Activated naive CD4-positive, alpha-beta T cell treated with anti-CD3 and anti-CD28 coated beads, Interleukin-2, amount 50 U/mL, for 24 hours (primary cell): ENCODE measurements at regions not wholly inside any gene's neighbourhood (a gene's known extent, or its start where the extent isn't known, plus 50 kb on each side); places are given as distances from the start of the nearest gene placed in this dataset.
"Not testable (repeated sequence)": the region's sequence is repeated elsewhere in the genome, so short reads cannot be mapped to it uniquely, and the experiment has no call there.

Experiments used
- H3K27ac Mint-ChIP-seq: one replicate; pipeline ENCODE4 v1.8.0; 2021; ENCODE audit warnings: mild to moderate bottlenecking, mixed read lengths
- H3K27me3 Mint-ChIP-seq: one replicate; pipeline ENCODE4 v1.8.0; 2021; ENCODE audit warnings: mixed read lengths
- H3K36me3 Mint-ChIP-seq: one replicate; pipeline ENCODE4 v1.8.0; 2021; ENCODE audit warnings: mixed read lengths
- H3K4me1 Mint-ChIP-seq: one replicate; pipeline ENCODE4 v1.8.0; 2021; ENCODE audit warnings: mixed read lengths
- H3K4me3 Mint-ChIP-seq: one replicate; pipeline ENCODE4 v1.8.0; 2021; ENCODE audit warnings: mild to moderate bottlenecking, mixed read lengths
- H3K9me3 Mint-ChIP-seq: one replicate; pipeline ENCODE4 v1.8.0; 2021; ENCODE audit warnings: mixed read lengths

- no peaks in the 10 kb centered on the region for H3K9me3 Mint-ChIP-seq
Observed at GRCh38 chr22:48923996-48924395, 903.7 kb downstream of the BRD1 start.

DNA sequence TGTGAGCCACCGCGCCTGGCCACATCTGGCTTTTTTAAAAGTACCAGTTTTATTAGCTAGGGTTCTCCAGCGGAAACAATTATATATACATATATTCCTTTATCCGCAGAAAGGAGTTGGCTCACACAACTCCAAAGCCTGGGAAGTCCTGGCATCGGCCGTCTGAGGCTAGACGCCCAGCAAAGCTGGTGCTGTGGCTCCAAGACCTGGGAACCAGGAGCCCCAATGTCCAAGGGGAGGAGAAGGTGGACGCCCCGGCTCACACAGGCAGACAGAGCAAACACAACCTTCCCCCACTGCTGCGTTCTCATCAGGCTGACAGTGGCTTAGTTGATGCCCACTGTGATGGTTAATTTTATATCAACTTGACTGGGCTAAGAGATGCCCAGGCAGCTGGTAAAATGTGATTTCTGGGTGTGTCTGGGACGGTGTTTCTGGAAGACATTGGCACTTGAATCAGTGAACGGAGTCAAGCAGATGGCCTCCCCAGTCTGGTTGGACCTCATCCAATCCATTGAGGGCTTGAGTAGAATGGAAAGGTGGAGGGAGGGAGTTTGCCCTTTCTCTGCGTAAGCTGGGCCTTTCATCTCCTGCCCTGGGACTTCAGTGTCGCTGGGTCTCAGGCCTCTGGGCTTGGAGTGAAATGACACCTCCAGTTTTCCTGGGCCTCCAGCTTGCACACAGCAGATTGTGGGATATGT lies 904.4 kb downstream of the BRD1 start:
- Mint-ChIP-seq H3K4me1 (no peaks in the 10 kb centered on the region), H3K9me3 (no peaks in the 10 kb centered on the region), H3K36me3 (peaks cover 2% of the 10 kb centered on the region), H3K27me3 (peaks cover 34% of the 10 kb centered on the region), H3K27ac (no peak overlapping the region), H3K4me3 (no peak overlapping the region)

More at GRCh38 chr22:48923996-48924395, 903.7 kb downstream of the BRD1 start:
- peaks cover 28% of the 10 kb centered on the region for H3K27me3 Mint-ChIP-seq
- no peak overlapping the region for H3K4me3 Mint-ChIP-seq
- peaks cover 2% of the 10 kb centered on the region for H3K36me3 Mint-ChIP-seq
- no peaks in the 10 kb centered on the region for H3K4me1 Mint-ChIP-seq
- H3K27ac Mint-ChIP-seq, result no peak overlapping the region

DNA sequence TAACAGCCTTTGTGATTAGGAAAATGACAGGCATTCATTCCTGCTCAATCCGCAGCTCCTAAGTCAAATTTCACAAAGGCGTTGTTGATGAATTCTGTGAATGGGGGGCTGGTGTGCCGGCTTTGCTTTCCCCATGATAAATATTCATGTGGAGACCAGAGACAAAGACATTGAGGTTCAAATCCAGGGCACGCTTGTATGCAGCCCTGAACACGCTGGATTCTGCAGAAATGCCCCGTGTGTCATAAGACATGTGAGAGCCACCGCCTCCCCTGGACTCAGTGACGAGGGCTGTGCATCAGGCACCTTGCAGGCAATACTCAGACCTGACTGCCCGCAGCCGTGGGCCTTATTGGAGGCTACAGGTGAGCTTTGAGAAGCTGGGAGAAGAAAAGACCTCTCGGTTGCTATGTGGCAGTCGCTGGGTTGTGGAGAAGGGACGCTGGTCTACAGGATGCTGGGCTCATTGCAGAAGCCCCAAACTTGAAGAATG lies 906.2 kb downstream of the BRD1 start:
- no peaks in the 10 kb centered on the region for H3K4me1 Mint-ChIP-seq
- H3K27me3 Mint-ChIP-seq, result peaks cover 35% of the 10 kb centered on the region
- no peak overlapping the region for H3K4me3 Mint-ChIP-seq
- peaks cover 2% of the 10 kb centered on the region for H3K36me3 Mint-ChIP-seq
- no peak overlapping the region for H3K27ac Mint-ChIP-seq
- peaks cover 4% of the 10 kb centered on the region for H3K9me3 Mint-ChIP-seq

DNA sequence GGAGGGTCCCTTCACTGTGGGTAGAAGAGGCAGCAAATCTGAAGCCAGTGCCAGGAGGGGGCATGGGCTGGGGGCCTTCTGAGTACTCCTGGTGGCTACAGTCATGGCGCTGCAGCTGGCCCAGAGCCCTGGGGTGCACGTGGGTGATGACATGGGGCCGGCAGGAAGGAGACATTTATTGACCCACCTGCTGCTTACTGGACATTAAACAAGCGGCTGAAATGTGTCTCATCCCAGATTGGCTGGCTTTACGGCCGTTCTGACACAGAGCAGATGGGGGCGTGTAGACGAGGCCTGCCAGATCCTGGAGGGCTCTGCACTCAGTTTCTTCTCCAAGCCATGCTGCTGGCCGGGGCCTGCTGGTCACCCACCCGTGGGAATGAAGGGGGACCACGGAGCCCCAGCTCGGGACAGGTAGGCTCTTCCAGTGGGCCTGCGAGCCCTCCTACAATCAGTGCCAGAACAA lies 906.9 kb downstream of the BRD1 start:
- Mint-ChIP-seq H3K27me3 (peaks cover 35% of the 10 kb centered on the region), H3K4me3 (no peak overlapping the region), H3K4me1 (no peaks in the 10 kb centered on the region), H3K36me3 (peaks cover 2% of the 10 kb centered on the region), H3K9me3 (peaks cover 4% of the 10 kb centered on the region), H3K27ac (no peak overlapping the region)

DNA sequence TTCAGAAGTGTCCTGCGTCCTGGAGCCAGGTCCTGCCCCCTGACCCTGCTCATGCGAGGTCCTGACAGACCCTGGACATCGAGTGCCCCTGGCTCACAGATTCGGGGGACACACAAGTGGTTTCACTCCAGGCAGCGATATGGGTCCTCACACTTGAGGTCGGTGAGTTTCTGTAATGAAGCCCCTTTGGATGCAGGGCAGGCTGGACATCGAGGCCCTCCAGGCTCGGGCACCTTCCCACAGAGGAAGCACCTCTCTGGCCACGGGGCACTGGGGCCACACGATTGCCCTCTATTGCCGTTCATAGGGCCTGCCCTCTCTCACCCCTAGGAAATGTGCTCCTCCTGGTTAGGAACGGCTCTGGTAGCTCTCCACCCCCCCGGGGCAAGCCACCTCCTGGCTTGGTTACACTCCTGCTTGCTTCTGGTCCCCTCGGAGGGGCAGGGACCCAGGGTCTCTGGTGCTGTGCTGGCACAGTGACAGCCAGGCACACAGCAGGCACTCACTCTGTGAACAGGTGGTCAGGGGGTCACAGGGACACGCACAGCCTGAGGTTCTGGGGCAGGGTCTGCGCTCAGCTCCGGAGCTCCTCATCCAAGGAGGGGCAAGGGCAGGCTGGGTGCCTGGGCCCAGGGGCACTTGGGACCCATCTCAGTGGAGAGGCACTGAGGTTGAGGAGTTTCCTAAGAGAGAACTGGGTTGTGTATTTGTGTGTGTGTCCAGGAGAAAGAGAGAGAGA lies 907.7 kb downstream of the BRD1 start:
- Mint-ChIP-seq H3K4me1 (no peaks in the 10 kb centered on the region), H3K27me3 (peaks cover 36% of the 10 kb centered on the region), H3K36me3 (peaks cover 2% of the 10 kb centered on the region), H3K9me3 (peaks cover 4% of the 10 kb centered on the region), H3K27ac (no peak overlapping the region), H3K4me3 (no peak overlapping the region)

- Mint-ChIP-seq H3K4me1 (peaks cover 4% of the 10 kb centered on the region), H3K27ac (no peak overlapping the region), H3K27me3 (peaks cover 41% of the 10 kb centered on the region), H3K4me3 (no peak overlapping the region), H3K36me3 (peaks cover 2% of the 10 kb centered on the region), H3K9me3 (peaks cover 4% of the 10 kb centered on the region)
Observed at GRCh38 chr22:48919187-48919590, 908.5 kb downstream of the BRD1 start.

- peaks cover 2% of the 10 kb centered on the region for H3K36me3 Mint-ChIP-seq
- peaks cover 5% of the 10 kb centered on the region for H3K4me1 Mint-ChIP-seq
- no peak overlapping the region for H3K4me3 Mint-ChIP-seq
- H3K27me3 Mint-ChIP-seq, result peaks cover 40% of the 10 kb centered on the region
- H3K27ac Mint-ChIP-seq, result no peak overlapping the region
- peaks cover 4% of the 10 kb centered on the region for H3K9me3 Mint-ChIP-seq
Observed at GRCh38 chr22:48918585-48919186, 909.0 kb downstream of the BRD1 start.

DNA sequence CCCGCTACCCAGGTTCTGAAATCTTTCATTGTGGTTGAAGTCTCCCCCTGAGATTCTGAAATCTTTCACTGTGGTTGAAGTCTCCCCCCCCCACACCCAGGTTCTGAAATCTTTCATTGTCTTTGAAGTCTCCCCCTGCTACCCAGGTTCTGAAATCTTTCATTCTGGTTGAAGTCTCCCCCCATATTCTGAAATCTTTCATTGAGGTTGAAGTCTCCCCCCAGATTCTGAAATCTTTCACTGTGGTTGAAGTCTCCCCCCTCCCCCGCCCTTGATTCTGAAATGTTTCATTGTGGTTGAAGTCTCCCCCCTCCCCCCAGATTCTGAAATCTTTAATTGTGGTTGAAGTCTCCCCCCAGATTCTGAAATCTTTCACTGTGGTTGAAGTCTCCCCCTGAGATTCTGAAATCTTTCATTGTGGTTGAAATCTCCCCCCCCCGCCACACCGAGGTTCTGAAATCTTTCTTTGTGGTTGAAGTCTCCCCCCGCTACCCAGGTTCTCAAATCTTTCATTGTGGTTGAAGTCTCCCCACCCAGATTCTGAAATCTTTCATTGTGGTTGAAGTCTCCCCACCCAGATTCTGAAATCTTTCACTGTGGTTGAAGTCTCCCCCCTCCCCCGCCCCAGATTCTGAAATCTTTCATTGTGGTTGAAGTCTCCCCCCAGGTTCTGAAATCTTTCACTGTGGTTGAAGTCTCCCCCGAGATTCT lies 915.2 kb downstream of the BRD1 start:
- not testable (repeated sequence) for H3K27ac Mint-ChIP-seq, H3K36me3 Mint-ChIP-seq, H3K9me3 Mint-ChIP-seq
- Mint-ChIP-seq H3K4me3 (peak overlapping the region; percentile 60), H3K27me3 (peaks cover 31% of the 10 kb centered on the region), H3K4me1 (peaks cover 32% of the 10 kb centered on the region)

DNA sequence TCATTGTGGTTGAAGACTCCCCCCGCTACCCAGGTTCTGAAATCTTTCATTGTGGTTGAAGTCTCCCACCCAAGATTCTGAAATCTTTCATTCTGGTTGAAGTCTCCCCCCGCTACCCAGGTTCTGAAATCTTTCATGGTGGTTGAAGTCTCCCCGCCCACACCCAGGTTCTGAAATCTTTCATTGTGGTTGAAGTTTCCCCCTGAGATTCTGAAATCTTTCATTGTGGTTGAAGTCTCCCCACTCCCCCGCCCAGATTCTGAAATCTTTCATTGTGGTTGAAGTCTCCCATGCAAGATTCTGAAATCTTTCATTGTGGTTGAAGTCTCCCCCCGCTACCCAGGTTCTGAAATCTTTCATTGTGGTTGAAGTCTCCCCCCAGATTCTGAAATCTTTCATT lies 916.0 kb downstream of the BRD1 start:
- H3K36me3 Mint-ChIP-seq, H3K27ac Mint-ChIP-seq: not testable (repeated sequence)
- H3K27me3 Mint-ChIP-seq, result peaks cover 32% of the 10 kb centered on the region

DNA sequence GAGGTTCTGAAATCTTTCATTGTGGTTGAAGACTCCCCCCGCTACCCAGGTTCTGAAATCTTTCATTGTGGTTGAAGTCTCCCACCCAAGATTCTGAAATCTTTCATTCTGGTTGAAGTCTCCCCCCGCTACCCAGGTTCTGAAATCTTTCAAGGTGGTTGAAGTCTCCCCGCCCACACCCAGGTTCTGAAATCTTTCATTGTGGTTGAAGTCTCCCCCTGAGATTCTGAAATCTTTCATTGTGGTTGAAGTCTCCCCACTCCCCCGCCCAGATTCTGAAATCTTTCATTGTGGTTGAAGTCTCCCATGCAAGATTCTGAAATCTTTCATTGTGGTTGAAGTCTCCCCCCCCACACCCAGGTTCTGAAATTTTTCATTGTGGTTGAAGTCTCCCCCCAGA lies 916.6 kb downstream of the BRD1 start:
- H3K4me3 Mint-ChIP-seq, H3K36me3 Mint-ChIP-seq, H3K27ac Mint-ChIP-seq, H3K9me3 Mint-ChIP-seq: not testable (repeated sequence)
- Mint-ChIP-seq H3K27me3 (peaks cover 34% of the 10 kb centered on the region), H3K4me1 (peaks cover 32% of the 10 kb centered on the region)

More for the DNA sequence above, 916.0 kb downstream of the BRD1 start:
- peaks cover 32% of the 10 kb centered on the region for H3K4me1 Mint-ChIP-seq
- not testable (repeated sequence) for H3K4me3 Mint-ChIP-seq, H3K9me3 Mint-ChIP-seq

DNA sequence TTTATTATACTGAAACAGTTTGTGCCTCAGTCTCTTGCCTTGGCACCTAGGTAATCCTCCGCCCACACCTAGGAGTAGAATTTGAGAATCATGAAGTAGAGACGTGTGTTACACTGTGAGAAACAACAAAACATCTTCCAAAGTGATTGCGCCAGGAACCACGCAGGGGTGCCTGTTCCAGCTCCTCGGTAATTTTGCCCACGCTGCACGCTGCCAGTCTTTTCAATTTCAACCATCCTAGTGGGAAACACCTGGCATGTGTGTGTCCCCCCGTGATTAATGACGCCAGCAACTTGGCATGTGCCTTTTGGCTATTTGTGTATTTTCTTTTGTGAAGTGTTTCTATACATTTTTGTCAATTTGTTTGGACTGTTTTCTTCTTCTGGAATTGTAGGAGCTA lies 919.1 kb downstream of the BRD1 start:
- Mint-ChIP-seq H3K27ac (no peak overlapping the region), H3K36me3 (peaks cover 1% of the 10 kb centered on the region), H3K9me3 (no peaks in the 10 kb centered on the region), H3K27me3 (peaks cover 25% of the 10 kb centered on the region), H3K4me3 (no peak overlapping the region), H3K4me1 (peaks cover 27% of the 10 kb centered on the region)

DNA sequence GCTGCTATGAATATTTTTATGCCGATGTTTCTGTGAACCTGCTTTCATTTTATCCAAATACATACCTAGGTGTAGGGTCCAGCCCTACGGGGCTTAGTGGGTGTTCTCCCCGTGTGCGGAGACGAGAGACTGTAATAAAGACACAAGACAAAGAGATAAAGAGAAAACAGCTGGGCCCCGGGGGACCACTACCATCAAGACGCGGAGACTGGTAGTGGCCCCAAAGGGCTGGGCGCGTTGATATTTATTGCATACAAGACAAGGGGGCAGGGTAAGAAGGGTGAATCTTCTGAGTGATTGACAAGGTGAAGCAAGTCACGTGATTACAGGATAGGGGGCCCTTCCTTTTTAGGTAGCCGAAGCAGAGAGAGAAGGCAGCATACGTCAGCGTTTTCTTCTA lies 920.1 kb downstream of the BRD1 start:
- Mint-ChIP-seq H3K9me3 (no peaks in the 10 kb centered on the region), H3K27ac (no peak overlapping the region), H3K36me3 (peaks cover 1% of the 10 kb centered on the region), H3K4me3 (no peak overlapping the region), H3K4me1 (peaks cover 19% of the 10 kb centered on the region), H3K27me3 (peaks cover 25% of the 10 kb centered on the region)

- Mint-ChIP-seq H3K4me1 (peaks cover 11% of the 10 kb centered on the region), H3K36me3 (peaks cover 1% of the 10 kb centered on the region), H3K27ac (no peak overlapping the region), H3K9me3 (no peaks in the 10 kb centered on the region), H3K4me3 (no peak overlapping the region), H3K27me3 (peaks cover 25% of the 10 kb centered on the region)
Observed at GRCh38 chr22:48906216-48906835, 921.3 kb downstream of the BRD1 start.

GRCh38 chr22:48905206-48905975 lies 922.3 kb downstream of the BRD1 start:
- H3K4me1 Mint-ChIP-seq, result peaks cover 8% of the 10 kb centered on the region
- H3K9me3 Mint-ChIP-seq, result no peaks in the 10 kb centered on the region
- no peak overlapping the region for H3K27ac Mint-ChIP-seq

More at GRCh38 chr22:48905206-48905975, 922.3 kb downstream of the BRD1 start:
- no peak overlapping the region for H3K4me3 Mint-ChIP-seq
- H3K36me3 Mint-ChIP-seq, result peaks cover 1% of the 10 kb centered on the region
- peaks cover 25% of the 10 kb centered on the region for H3K27me3 Mint-ChIP-seq
